GM23338 (cell line): ENCODE measurements at regions not wholly inside any gene's neighbourhood (a gene's known extent, or its start where the extent isn't known, plus 50 kb on each side); places are given as distances from the start of the nearest gene placed in this dataset.
"Not testable (repeated sequence)": the region's sequence is repeated elsewhere in the genome, so short reads cannot be mapped to it uniquely, and the experiment has no call there.

ENCODE experiments used
- CREB1 ChIP-seq: fragments of 250-450 bp; sonication (Bioruptor Pico); IDR thresholded peaks from 2 replicates; pipeline ENCODE4 v1.5.0; 2020; ENCODE audit warnings: low read depth, mild to moderate bottlenecking, moderate library complexity
- CTCF ChIP-seq, 2 experiments: fragments of 200-600 bp in 1 of 2; sonication (generic) in 1 of 2; conservative IDR thresholded peaks; 2 replicates each; pipeline versions ENCODE4 v1.5.1 to v1.6.1; 2016 to 2017; ENCODE audit warnings: antibody characterized with exemption in 2 of 2, low read depth in 2 of 2, mild to moderate bottlenecking in 2 of 2, moderate library complexity in 1 of 2
- EZH2 ChIP-seq: fragments of 200-600 bp; sonication (generic); IDR thresholded peaks from one replicate; pipeline ENCODE4 v1.8.0; 2017; ENCODE audit warnings: antibody characterized with exemption, mild to moderate bottlenecking, low read depth; ENCODE audit not compliant: unreplicated experiment
- JUNB ChIP-seq: IDR thresholded peaks from one replicate; pipeline ENCODE4 v1.6.1; 2016; ENCODE audit warnings: antibody characterized with exemption; ENCODE audit not compliant: unreplicated experiment
- POLR2AphosphoS5 ChIP-seq: IDR thresholded peaks from 2 replicates; pipeline ENCODE4 v1.6.1; 2016; ENCODE audit warnings: antibody characterized with exemption, low read depth
- REST ChIP-seq: IDR thresholded peaks from one replicate; pipeline ENCODE4 v1.6.1; 2018; ENCODE audit warnings: antibody characterized with exemption; ENCODE audit not compliant: unreplicated experiment

DNA sequence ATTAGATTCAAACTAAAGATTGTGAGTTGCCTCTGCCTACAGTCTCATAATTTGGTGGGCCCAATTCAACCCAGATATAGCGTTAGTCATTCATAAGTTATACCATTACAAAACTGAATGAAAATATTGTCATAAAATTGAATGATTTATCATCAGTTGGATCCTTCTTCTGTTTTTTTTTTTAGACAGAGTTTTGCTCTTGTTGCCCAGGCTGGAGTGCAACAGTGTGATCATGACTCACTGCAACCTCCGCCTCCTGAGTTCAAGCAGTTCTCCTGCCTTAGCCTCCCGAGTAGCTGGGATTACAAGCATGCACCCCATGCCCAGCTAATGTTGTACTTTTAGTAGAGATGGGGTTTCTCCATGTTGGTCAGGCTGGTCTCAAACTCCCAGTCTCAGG lies 157.2 kb upstream of the PTBP2 start:
- TF ChIP-seq CTCF (conservative IDR thresholded peaks at IDR 0.05; ENCODE audit: low read depth in 2 of 2); POLR2AphosphoS5; EZH2; JUNB; CREB1 (CRISPR knock-in tag); REST: not testable (repeated sequence)
